ENCODE measurements at regions not wholly inside any gene's neighbourhood (a gene's known extent, or its start where the extent isn't known, plus 50 kb on each side); places are given as distances from the start of the nearest gene placed in this dataset.

- Histone ChIP-seq H3K27ac (ENCODE audit: low read length) (no peak overlapping the region), H2AFZ (ENCODE audit: low read depth, low read length) (no peak overlapping the region), H3K36me3 (replicated peaks; ENCODE audit: low read depth, low read length) (no peaks in the 10 kb centered on the region), H3K9me3 (ENCODE audit: insufficient read depth, low read length) (no peaks in the 10 kb centered on the region), H3K4me3 (ENCODE audit: low read length) (no peak overlapping the region), H3K4me2 (ENCODE audit: low read length) (no peak overlapping the region), H3K27me3 (ENCODE audit: low read depth, low read length) (peaks cover 4% of the 10 kb centered on the region; the same call in 1 of the 2 replicates), H3K79me2 (ENCODE audit: low read length) (no peaks in the 10 kb centered on the region), H3K4me1 (ENCODE audit: low read length) (no peaks in the 10 kb centered on the region), H3K9ac (ENCODE audit: low read length) (no peak overlapping the region), H4K20me1 (ENCODE audit: insufficient read depth, low read length) (no peaks in the 10 kb centered on the region)
- TF ChIP-seq EZH2phosphoT487 (IDR thresholded peaks at IDR 0.05; ENCODE audit: low read depth) = no peak
- no peak for TF ChIP-seq CTCF (IDR thresholded peaks at IDR 0.05; ENCODE audit: low read depth, low read length)
Observed at GRCh38 chr13:75934889-75935288, 298.8 kb downstream of the LMO7 start.

- H3K36me3 ChIP-seq (replicated peaks; ENCODE audit: low read depth, low read length) = no peaks in the 10 kb centered on the region
- H3K27me3 ChIP-seq (ENCODE audit: low read depth, low read length) = peaks cover 4% of the 10 kb centered on the region; the same call in 1 of the 2 replicates
- H3K4me1 ChIP-seq (ENCODE audit: low read length) = no peaks in the 10 kb centered on the region
- H3K4me3 ChIP-seq (ENCODE audit: low read length) = no peak overlapping the region
- no peak overlapping the region for H3K9ac ChIP-seq (ENCODE audit: low read length)
- H3K9me3 ChIP-seq (ENCODE audit: insufficient read depth, low read length) = no peaks in the 10 kb centered on the region
- H3K4me2 ChIP-seq (ENCODE audit: low read length) = no peak overlapping the region
- H3K27ac ChIP-seq (ENCODE audit: low read length) = no peak overlapping the region
- H3K79me2 ChIP-seq (ENCODE audit: low read length) = no peaks in the 10 kb centered on the region
- H2AFZ ChIP-seq (ENCODE audit: low read depth, low read length) = no peak overlapping the region
- H4K20me1 ChIP-seq (ENCODE audit: insufficient read depth, low read length) = no peaks in the 10 kb centered on the region
- TF ChIP-seq EZH2phosphoT487 (IDR thresholded peaks at IDR 0.05; ENCODE audit: low read depth) (no peak), CTCF (IDR thresholded peaks at IDR 0.05; ENCODE audit: low read depth, low read length) (no peak)
Observed at GRCh38 chr13:75932636-75933035, 296.5 kb downstream of the LMO7 start.

- no peaks in the 10 kb centered on the region for H3K9me3 ChIP-seq (ENCODE audit: insufficient read depth, low read length)
- H3K9ac ChIP-seq (ENCODE audit: low read length) = no peak overlapping the region
- no peaks in the 10 kb centered on the region for H3K36me3 ChIP-seq (replicated peaks; ENCODE audit: low read depth, low read length)
- no peak overlapping the region for H3K4me3 ChIP-seq (ENCODE audit: low read length)
- no peak overlapping the region for H2AFZ ChIP-seq (ENCODE audit: low read depth, low read length)
- no peaks in the 10 kb centered on the region for H3K4me1 ChIP-seq (ENCODE audit: low read length)
- H3K27me3 ChIP-seq (ENCODE audit: low read depth, low read length) = peaks cover 4% of the 10 kb centered on the region; the same call in 1 of the 2 replicates
- no peak overlapping the region for H3K4me2 ChIP-seq (ENCODE audit: low read length)
- H3K27ac ChIP-seq (ENCODE audit: low read length) = no peak overlapping the region
- TF ChIP-seq EZH2phosphoT487 (IDR thresholded peaks at IDR 0.05; ENCODE audit: low read depth) = no peak
- TF ChIP-seq CTCF (IDR thresholded peaks at IDR 0.05; ENCODE audit: low read depth, low read length) = no peak
- H4K20me1 ChIP-seq (ENCODE audit: insufficient read depth, low read length) = no peaks in the 10 kb centered on the region
- H3K79me2 ChIP-seq (ENCODE audit: low read length) = no peaks in the 10 kb centered on the region
Observed at GRCh38 chr13:75931116-75931515, 295.0 kb downstream of the LMO7 start.

DNA sequence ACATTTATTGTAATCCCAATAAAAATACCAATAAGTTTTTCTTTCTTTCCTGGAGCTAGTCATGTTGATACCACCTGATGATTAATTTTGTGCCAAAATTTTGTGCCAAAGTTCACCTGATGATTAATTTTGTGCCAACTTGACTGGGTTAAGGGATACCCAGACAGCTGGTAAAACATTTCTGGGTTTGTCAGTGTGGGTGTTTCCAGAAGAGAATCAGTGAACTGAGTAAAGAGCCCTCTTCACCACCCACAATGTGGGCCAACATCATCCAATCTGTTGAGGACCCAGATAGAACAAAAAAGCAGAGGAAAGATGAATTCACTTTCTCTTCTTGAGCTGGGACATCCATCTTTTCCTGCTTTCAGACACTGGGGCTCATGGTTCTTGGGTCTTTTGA is 292.9 kb downstream of the LMO7 start:
- H3K27me3 ChIP-seq (ENCODE audit: low read depth, low read length) = no peaks in the 10 kb centered on the region
- no peak overlapping the region for H3K9ac ChIP-seq (ENCODE audit: low read length)
- H4K20me1 ChIP-seq (ENCODE audit: insufficient read depth, low read length) = no peaks in the 10 kb centered on the region
- no peaks in the 10 kb centered on the region for H3K4me1 ChIP-seq (ENCODE audit: low read length)
- no peak overlapping the region for H3K4me3 ChIP-seq (ENCODE audit: low read length)
- TF ChIP-seq CTCF (IDR thresholded peaks at IDR 0.05; ENCODE audit: low read depth, low read length) = no peak
- no peak for TF ChIP-seq EZH2phosphoT487 (IDR thresholded peaks at IDR 0.05; ENCODE audit: low read depth)
- no peaks in the 10 kb centered on the region for H3K36me3 ChIP-seq (replicated peaks; ENCODE audit: low read depth, low read length)
- no peak overlapping the region for H3K27ac ChIP-seq (ENCODE audit: low read length)
- H2AFZ ChIP-seq (ENCODE audit: low read depth, low read length) = no peak overlapping the region
- H3K4me2 ChIP-seq (ENCODE audit: low read length) = no peak overlapping the region
- no peaks in the 10 kb centered on the region for H3K79me2 ChIP-seq (ENCODE audit: low read length)
- H3K9me3 ChIP-seq (ENCODE audit: insufficient read depth, low read length) = no peaks in the 10 kb centered on the region
